ENCODE measurements at regions not wholly inside any gene's neighbourhood (a gene's known extent, or its start where the extent isn't known, plus 50 kb on each side); places are given as distances from the start of the nearest gene placed in this dataset.

- Mint-ChIP-seq H3K9me3 (ENCODE audit: low read depth) (peaks cover 43% of the 10 kb centered on the region), H3K27me3 (ENCODE audit: low read depth) (no peaks in the 10 kb centered on the region), H3K27ac (ENCODE audit: unreplicated experiment) (no peak overlapping the region), H3K4me3 (ENCODE audit: unreplicated experiment) (no peak overlapping the region), H3K4me1 (ENCODE audit: low read depth) (no peaks in the 10 kb centered on the region), H3K36me3 (ENCODE audit: low read depth) (no peaks in the 10 kb centered on the region)
- no peak for DNase-seq (ENCODE audit: low spot score)
- no peak for TF ChIP-seq CTCF (IDR thresholded peaks at IDR 0.05)
Observed at GRCh38 chr21:23740463-23740862, 1866.8 kb downstream of the MRPL39 start.

GRCh38 chr21:23732776-23733175, 1874.5 kb downstream of the MRPL39 start:
- DNase-seq (ENCODE audit: low spot score) = no peak

GRCh38 chr21:23729331-23729730, 1878.0 kb downstream of the MRPL39 start:
- Mint-ChIP-seq H3K36me3 (ENCODE audit: low read depth) (no peaks in the 10 kb centered on the region), H3K9me3 (ENCODE audit: low read depth) (peaks cover 37% of the 10 kb centered on the region), H3K4me3 (ENCODE audit: unreplicated experiment) (no peak overlapping the region), H3K4me1 (ENCODE audit: low read depth) (no peaks in the 10 kb centered on the region), H3K27me3 (ENCODE audit: low read depth) (no peaks in the 10 kb centered on the region), H3K27ac (ENCODE audit: unreplicated experiment) (no peak overlapping the region)
- DNase-seq (ENCODE audit: low spot score) = no peak
- no peak for TF ChIP-seq CTCF (IDR thresholded peaks at IDR 0.05)

More at GRCh38 chr21:23732776-23733175, 1874.5 kb downstream of the MRPL39 start:
- no peak for TF ChIP-seq CTCF (IDR thresholded peaks at IDR 0.05)
- Mint-ChIP-seq H3K36me3 (ENCODE audit: low read depth) (no peaks in the 10 kb centered on the region), H3K9me3 (ENCODE audit: low read depth) (peaks cover 37% of the 10 kb centered on the region), H3K27me3 (ENCODE audit: low read depth) (no peaks in the 10 kb centered on the region), H3K4me1 (ENCODE audit: low read depth) (no peaks in the 10 kb centered on the region), H3K27ac (ENCODE audit: unreplicated experiment) (no peak overlapping the region), H3K4me3 (ENCODE audit: unreplicated experiment) (no peak overlapping the region)

GRCh38 chr21:23725576-23725975, 1881.7 kb downstream of the MRPL39 start:
- Mint-ChIP-seq H3K36me3 (ENCODE audit: low read depth) (no peaks in the 10 kb centered on the region), H3K4me1 (ENCODE audit: low read depth) (no peaks in the 10 kb centered on the region), H3K4me3 (ENCODE audit: unreplicated experiment) (no peak overlapping the region), H3K27ac (ENCODE audit: unreplicated experiment) (no peak overlapping the region), H3K27me3 (ENCODE audit: low read depth) (no peaks in the 10 kb centered on the region), H3K9me3 (ENCODE audit: low read depth) (peaks cover 41% of the 10 kb centered on the region)
- TF ChIP-seq CTCF (IDR thresholded peaks at IDR 0.05) = no peak
- no peak for DNase-seq (ENCODE audit: low spot score)

- no peak for TF ChIP-seq CTCF (IDR thresholded peaks at IDR 0.05)
- H3K27ac Mint-ChIP-seq (ENCODE audit: unreplicated experiment) = no peak overlapping the region
- peaks cover 46% of the 10 kb centered on the region for H3K9me3 Mint-ChIP-seq (ENCODE audit: low read depth)
- H3K4me1 Mint-ChIP-seq (ENCODE audit: low read depth) = no peaks in the 10 kb centered on the region
- no peaks in the 10 kb centered on the region for H3K27me3 Mint-ChIP-seq (ENCODE audit: low read depth)
- no peak for DNase-seq (ENCODE audit: low spot score)
- no peak overlapping the region for H3K4me3 Mint-ChIP-seq (ENCODE audit: unreplicated experiment)
- no peaks in the 10 kb centered on the region for H3K36me3 Mint-ChIP-seq (ENCODE audit: low read depth)
Observed at GRCh38 chr21:23718446-23719285, 1888.6 kb downstream of the MRPL39 start.

Measured in chondrocyte (in vitro differentiated cells).